Osteoblast (primary cell): ENCODE measurements at regions not wholly inside any gene's neighbourhood (a gene's known extent, or its start where the extent isn't known, plus 50 kb on each side); places are given as distances from the start of the nearest gene placed in this dataset.

Experiments
- DNase-seq: peaks from one replicate; pipeline ENCODE4 v3.0.0; 2011; ENCODE audit warnings: low spot score, mixed read lengths; ENCODE audit not compliant: insufficient read length; ENCODE audit errors: missing footprints
- H2AFZ ChIP-seq: 2 replicates; pipeline ENCODE4 v1.6.0; 2011; ENCODE audit warnings: mild to moderate bottlenecking, low read length
- H3K27ac ChIP-seq: 2 replicates; pipeline ENCODE4 v1.5.1; 2011; ENCODE audit warnings: mild to moderate bottlenecking, low read depth, low read length, moderate library complexity
- H3K27me3 ChIP-seq: 2 replicates; pipeline ENCODE4 v1.6.0; 2012; ENCODE audit warnings: mild to moderate bottlenecking, control low read depth, inconsistent platforms, low read length, moderate library complexity; ENCODE audit not compliant: insufficient read depth
- H3K36me3 ChIP-seq: 2 replicates; pipeline ENCODE4 v1.5.1; 2011; ENCODE audit warnings: mild to moderate bottlenecking, low read length, control low read depth, moderate library complexity; ENCODE audit not compliant: insufficient read depth
- H3K4me1 ChIP-seq: 2 replicates; pipeline ENCODE4 v1.5.1; 2011; ENCODE audit warnings: mild to moderate bottlenecking, low read length, control low read depth, moderate library complexity; ENCODE audit not compliant: insufficient read depth
- H3K4me2 ChIP-seq: 2 replicates; pipeline ENCODE4 v1.6.0; 2011; ENCODE audit warnings: mild to moderate bottlenecking, low read length; ENCODE audit not compliant: insufficient read depth
- H3K4me3 ChIP-seq: fragments of 200-600 bp; sonication (generic); 3 replicates; pipeline ENCODE4 v1.5.1; 2012; ENCODE audit warnings: mild to moderate bottlenecking, low read length, inconsistent platforms; ENCODE audit not compliant: insufficient read depth
- H3K79me2 ChIP-seq: 2 replicates; pipeline ENCODE4 v1.6.0; 2012; ENCODE audit warnings: mild to moderate bottlenecking, low read length, control low read depth, inconsistent platforms; ENCODE audit not compliant: insufficient read depth
- H3K9me3 ChIP-seq: 2 replicates; pipeline ENCODE4 v1.5.1; 2011; ENCODE audit warnings: low read depth, low read length, control low read depth
- H4K20me1 ChIP-seq: 2 replicates; pipeline ENCODE4 v1.6.0; 2012; ENCODE audit warnings: mild to moderate bottlenecking, low read length, control low read depth; ENCODE audit not compliant: insufficient read depth
- TF ChIP-seq, protein P1 (sequence below): IDR thresholded peaks from 2 replicates; pipeline ENCODE4 v1.5.1; 2011; ENCODE audit warnings: mild to moderate bottlenecking, low read depth, low read length, moderate library complexity; ENCODE audit errors: extremely low read depth

DNA sequence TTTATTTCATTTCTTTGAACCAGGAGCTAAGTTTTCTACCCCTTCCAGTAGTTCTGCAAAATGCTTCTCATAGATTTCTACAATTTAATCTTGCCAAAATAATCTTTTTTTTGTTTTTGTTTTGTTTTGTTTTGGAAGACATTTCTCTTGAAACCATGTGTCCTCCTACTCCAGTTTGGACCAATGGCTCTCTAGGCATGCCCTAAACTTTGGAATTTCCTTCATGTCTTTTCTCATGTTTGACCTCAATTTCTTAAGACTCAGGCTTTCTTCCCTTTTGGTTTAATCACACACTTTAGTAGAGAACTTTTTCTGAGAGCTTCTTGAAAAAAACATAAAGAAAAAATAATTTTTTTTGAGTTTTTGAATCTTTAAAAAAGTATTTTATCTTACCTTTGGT is 173.8 kb downstream of the GJA1 start:
- no peak overlapping the region for H3K27ac ChIP-seq
- H4K20me1 ChIP-seq, result no peaks in the 10 kb centered on the region
- no peak for DNase-seq
- no peak overlapping the region for H3K4me2 ChIP-seq
- no peaks in the 10 kb centered on the region for H3K36me3 ChIP-seq
- TF ChIP-seq, protein P1, sequence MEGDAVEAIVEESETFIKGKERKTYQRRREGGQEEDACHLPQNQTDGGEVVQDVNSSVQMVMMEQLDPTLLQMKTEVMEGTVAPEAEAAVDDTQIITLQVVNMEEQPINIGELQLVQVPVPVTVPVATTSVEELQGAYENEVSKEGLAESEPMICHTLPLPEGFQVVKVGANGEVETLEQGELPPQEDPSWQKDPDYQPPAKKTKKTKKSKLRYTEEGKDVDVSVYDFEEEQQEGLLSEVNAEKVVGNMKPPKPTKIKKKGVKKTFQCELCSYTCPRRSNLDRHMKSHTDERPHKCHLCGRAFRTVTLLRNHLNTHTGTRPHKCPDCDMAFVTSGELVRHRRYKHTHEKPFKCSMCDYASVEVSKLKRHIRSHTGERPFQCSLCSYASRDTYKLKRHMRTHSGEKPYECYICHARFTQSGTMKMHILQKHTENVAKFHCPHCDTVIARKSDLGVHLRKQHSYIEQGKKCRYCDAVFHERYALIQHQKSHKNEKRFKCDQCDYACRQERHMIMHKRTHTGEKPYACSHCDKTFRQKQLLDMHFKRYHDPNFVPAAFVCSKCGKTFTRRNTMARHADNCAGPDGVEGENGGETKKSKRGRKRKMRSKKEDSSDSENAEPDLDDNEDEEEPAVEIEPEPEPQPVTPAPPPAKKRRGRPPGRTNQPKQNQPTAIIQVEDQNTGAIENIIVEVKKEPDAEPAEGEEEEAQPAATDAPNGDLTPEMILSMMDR, result no peak
- no peaks in the 10 kb centered on the region for H3K79me2 ChIP-seq
- no peaks in the 10 kb centered on the region for H3K27me3 ChIP-seq
- H3K9me3 ChIP-seq, result no peaks in the 10 kb centered on the region
- peaks cover 9% of the 10 kb centered on the region for H3K4me1 ChIP-seq
- H3K4me3 ChIP-seq, result no peak overlapping the region
- no peak overlapping the region for H2AFZ ChIP-seq

DNA sequence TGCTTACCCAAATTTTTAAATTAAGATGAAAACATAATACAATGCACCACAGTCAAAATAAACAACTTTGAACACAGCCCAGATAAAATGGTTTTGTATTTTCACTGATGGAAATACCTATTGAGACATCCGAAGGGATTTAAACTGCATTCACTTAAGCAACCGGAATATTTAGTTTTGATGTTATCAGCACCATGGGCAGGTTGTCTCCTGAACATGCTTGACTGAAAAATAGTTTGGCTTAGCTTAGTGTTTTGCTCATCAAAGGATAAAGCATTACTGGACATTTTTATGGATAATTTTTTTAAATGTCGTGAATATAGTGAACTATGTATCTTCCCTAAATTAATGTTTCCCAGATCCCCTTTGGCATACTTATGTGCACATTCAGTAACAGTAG is 177.5 kb downstream of the GJA1 start:
- H3K4me2 ChIP-seq, result peak overlapping the region; percentile 62
- H3K27me3 ChIP-seq, result no peaks in the 10 kb centered on the region
- no peaks in the 10 kb centered on the region for H3K79me2 ChIP-seq
- no peak overlapping the region for H3K4me3 ChIP-seq
- peak overlapping the region; percentile 73 for H2AFZ ChIP-seq
- no peaks in the 10 kb centered on the region for H4K20me1 ChIP-seq
- H3K27ac ChIP-seq, result no peak overlapping the region
- peaks cover 15% of the 10 kb centered on the region for H3K4me1 ChIP-seq
- no peaks in the 10 kb centered on the region for H3K9me3 ChIP-seq
- H3K36me3 ChIP-seq, result no peaks in the 10 kb centered on the region
- no peak for DNase-seq
- TF ChIP-seq, protein P1, result no peak

DNA sequence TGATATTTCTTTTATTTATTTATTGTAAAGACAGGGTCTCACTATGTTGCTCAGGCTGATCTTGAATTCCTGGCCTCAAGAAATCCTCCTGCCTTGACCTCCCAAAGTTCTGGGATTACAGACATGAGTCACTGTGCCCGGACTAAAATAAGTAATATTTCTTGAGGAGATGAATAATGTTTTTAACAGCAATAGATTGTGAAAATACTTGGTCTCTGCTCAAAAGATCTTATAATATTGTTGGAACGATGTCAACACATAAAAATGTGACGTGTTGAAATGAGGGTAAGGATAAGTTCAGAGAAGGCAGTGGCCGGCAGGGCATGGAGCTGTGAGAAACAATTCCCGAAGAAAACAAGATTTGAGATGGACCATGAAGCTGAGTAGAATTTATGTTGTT is 178.7 kb downstream of the GJA1 start:
- TF ChIP-seq, protein P1, result no peak
- Histone ChIP-seq H3K27ac (peak overlapping the region; percentile 36), H3K4me1 (peaks cover 15% of the 10 kb centered on the region), H3K36me3 (no peaks in the 10 kb centered on the region), H3K79me2 (no peaks in the 10 kb centered on the region), H3K9me3 (no peaks in the 10 kb centered on the region), H3K27me3 (no peaks in the 10 kb centered on the region), H4K20me1 (no peaks in the 10 kb centered on the region), H2AFZ (no peak overlapping the region), H3K4me2 (peak overlapping the region; percentile 10), H3K4me3 (no peak overlapping the region)
- peak; percentile 1 for DNase-seq

DNA sequence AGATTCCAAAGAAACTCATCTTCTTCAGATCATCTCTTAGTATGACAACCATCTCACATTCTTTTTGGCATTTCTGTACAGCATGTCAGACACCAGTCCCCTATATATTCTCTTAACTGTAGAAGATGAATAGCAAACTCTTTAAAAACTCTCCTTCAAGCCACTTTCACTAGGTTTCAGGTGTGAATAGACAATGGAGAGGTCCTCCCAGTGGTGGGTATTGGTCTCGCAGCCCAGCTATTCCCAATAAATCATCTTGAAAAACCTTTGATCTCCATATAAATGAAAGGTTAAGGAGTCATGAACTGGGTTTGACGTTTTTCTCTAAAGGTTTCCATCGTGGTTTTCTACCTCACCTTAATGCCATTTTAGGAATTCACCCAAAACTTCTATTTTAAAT is 180.0 kb downstream of the GJA1 start:
- no peaks in the 10 kb centered on the region for H3K36me3 ChIP-seq
- H3K4me3 ChIP-seq, result no peak overlapping the region
- H3K27ac ChIP-seq, result no peak overlapping the region
- no peak for DNase-seq
- no peak overlapping the region for H3K4me2 ChIP-seq
- H2AFZ ChIP-seq, result no peak overlapping the region
- H3K4me1 ChIP-seq, result peaks cover 15% of the 10 kb centered on the region
- H3K9me3 ChIP-seq, result no peaks in the 10 kb centered on the region
- H3K79me2 ChIP-seq, result no peaks in the 10 kb centered on the region
- TF ChIP-seq, protein P1, result peak; percentile 21
- no peaks in the 10 kb centered on the region for H3K27me3 ChIP-seq
- no peaks in the 10 kb centered on the region for H4K20me1 ChIP-seq
